ENCODE measurements at regions not wholly inside any gene's neighbourhood (a gene's known extent, or its start where the extent isn't known, plus 50 kb on each side); places are given as distances from the start of the nearest gene placed in this dataset.

GRCh38 chr3:135864060-135864459 lies 101.5 kb upstream of the PPP2R3A start:
- Histone ChIP-seq H3K9me3 (no peaks in the 10 kb centered on the region), H3K27ac (no peak overlapping the region), H3K4me3 (no peak overlapping the region), H3K27me3 (no peaks in the 10 kb centered on the region), H3K4me1 (no peaks in the 10 kb centered on the region), H3K36me3 (no peaks in the 10 kb centered on the region)
- no peak for TF ChIP-seq CTCF (IDR thresholded peaks at IDR 0.05)
- no peak for TF ChIP-seq POLR2A (IDR thresholded peaks at IDR 0.05)
- no peak for TF ChIP-seq POLR2AphosphoS5 (IDR thresholded peaks at IDR 0.05)
- no peak for TF ChIP-seq EP300 (IDR thresholded peaks at IDR 0.05)
- WGBS, 2 donors: 82 to 92% methylated on average over 1 of the region's 1 CpG
- no peak for ATAC-seq (ENCODE audit: low FRiP score in 2 of 2)
- DNase-seq: no peak

- H3K9me3 ChIP-seq: no peaks in the 10 kb centered on the region
- ATAC-seq (ENCODE audit: low FRiP score in 2 of 2) (no peak), DNase-seq (no peak)
- H3K27ac ChIP-seq: no peak overlapping the region
- TF ChIP-seq POLR2AphosphoS5 (IDR thresholded peaks at IDR 0.05): no peak
- no peaks in the 10 kb centered on the region for H3K4me1 ChIP-seq
- no peak overlapping the region for H3K4me3 ChIP-seq
- H3K27me3 ChIP-seq: no peaks in the 10 kb centered on the region
- H3K36me3 ChIP-seq: no peaks in the 10 kb centered on the region
Observed at GRCh38 chr3:135865085-135865484, 100.4 kb upstream of the PPP2R3A start.

DNA sequence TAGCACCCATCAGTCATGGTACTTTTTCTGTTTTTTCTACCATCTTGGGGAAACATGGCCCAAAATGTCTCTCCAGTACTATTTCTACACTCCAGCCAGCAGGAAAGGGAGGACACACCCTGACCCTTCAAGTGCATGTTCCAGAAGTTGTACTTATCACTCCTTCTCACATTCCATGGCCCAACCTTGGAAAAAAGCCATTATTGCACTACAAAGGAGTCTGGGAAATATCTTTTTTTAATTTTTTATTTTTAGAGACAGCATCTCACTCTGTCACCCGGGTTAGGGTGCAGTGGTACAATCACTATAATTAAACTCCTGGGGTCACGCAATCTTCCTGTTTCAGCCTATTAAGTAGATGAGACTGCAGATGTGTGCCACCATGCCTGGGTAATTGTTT lies 100.0 kb upstream of the PPP2R3A start:
- Histone ChIP-seq H3K4me1 (no peaks in the 10 kb centered on the region), H3K27me3 (no peaks in the 10 kb centered on the region), H3K36me3 (no peaks in the 10 kb centered on the region), H3K4me3 (no peak overlapping the region), H3K9me3 (no peaks in the 10 kb centered on the region), H3K27ac (no peak overlapping the region)
- 67 to 68% methylated on average over 2 of the region's 2 CpGs for WGBS, 2 donors
- no peak for TF ChIP-seq POLR2AphosphoS5 (IDR thresholded peaks at IDR 0.05)
- TF ChIP-seq POLR2A (IDR thresholded peaks at IDR 0.05): no peak
- TF ChIP-seq EP300 (IDR thresholded peaks at IDR 0.05): no peak
- TF ChIP-seq CTCF (IDR thresholded peaks at IDR 0.05): no peak
- DNase-seq (no peak), ATAC-seq (ENCODE audit: low FRiP score in 2 of 2) (peak in 1 of 2 donors; percentile 27)

DNA sequence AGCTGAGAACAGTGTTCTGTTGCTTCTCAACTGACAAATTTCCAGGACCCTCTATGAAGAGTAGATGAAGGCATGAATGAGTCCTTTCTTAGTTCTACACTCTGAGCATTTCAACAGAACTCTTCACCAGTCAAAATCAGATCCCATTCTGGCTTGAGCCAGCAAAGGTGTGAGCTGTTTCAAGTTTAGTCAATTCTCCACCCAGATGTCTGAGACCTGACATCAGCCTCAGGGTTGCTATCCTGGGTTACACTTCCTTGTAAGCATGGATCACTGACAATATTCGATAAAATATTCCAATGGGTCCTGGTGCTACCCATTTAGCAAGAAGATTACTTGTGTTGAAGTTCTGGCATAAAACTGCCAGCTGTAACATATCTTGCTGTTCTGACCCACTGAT lies 97.6 kb upstream of the PPP2R3A start:
- Histone ChIP-seq H3K27ac (no peak overlapping the region), H3K36me3 (no peaks in the 10 kb centered on the region), H3K27me3 (no peaks in the 10 kb centered on the region), H3K4me3 (no peak overlapping the region), H3K9me3 (no peaks in the 10 kb centered on the region), H3K4me1 (no peaks in the 10 kb centered on the region)
- ATAC-seq (ENCODE audit: low FRiP score in 2 of 2) (no peak), DNase-seq (no peak)
- TF ChIP-seq CTCF (IDR thresholded peaks at IDR 0.05) (no peak), POLR2A (IDR thresholded peaks at IDR 0.05) (no peak), EP300 (IDR thresholded peaks at IDR 0.05) (no peak), POLR2AphosphoS5 (IDR thresholded peaks at IDR 0.05) (no peak)
- WGBS, 2 donors: 71 to 83% methylated on average over 1 of the region's 1 CpG

GRCh38 chr3:135868801-135869200 lies 96.7 kb upstream of the PPP2R3A start:
- ATAC-seq (ENCODE audit: low FRiP score in 2 of 2): no peak

More at GRCh38 chr3:135868801-135869200, 96.7 kb upstream of the PPP2R3A start:
- no peaks in the 10 kb centered on the region for H3K27me3 ChIP-seq
- H3K4me1 ChIP-seq: no peaks in the 10 kb centered on the region
- 90 to 94% methylated on average over 3 of the region's 3 CpGs for WGBS, 2 donors
- TF ChIP-seq CTCF (IDR thresholded peaks at IDR 0.05): no peak
- peaks cover 0 to 3% (median 0%) of the 10 kb centered on the region in 4 donors for H3K9me3 ChIP-seq
- H3K36me3 ChIP-seq: no peaks in the 10 kb centered on the region
- DNase-seq: no peak
- H3K27ac ChIP-seq: no peak overlapping the region
- no peak overlapping the region for H3K4me3 ChIP-seq
